Nephron progenitor cell (in vitro differentiated cells): ENCODE measurements at regions not wholly inside any gene's neighbourhood (a gene's known extent, or its start where the extent isn't known, plus 50 kb on each side); places are given as distances from the start of the nearest gene placed in this dataset.

Experiments
- DNase-seq: peaks from one replicate; pipeline ENCODE4 v3.0.0; 2021
- H3K27ac Mint-ChIP-seq: 2 replicates; pipeline ENCODE4 v1.8.0; 2021; ENCODE audit warnings: mild to moderate bottlenecking, moderate library complexity, mixed read lengths
- H3K27me3 Mint-ChIP-seq: 2 replicates; pipeline ENCODE4 v1.8.0; 2021; ENCODE audit warnings: mild to moderate bottlenecking, low read depth, mixed read lengths; ENCODE audit not compliant: poor library complexity
- H3K36me3 Mint-ChIP-seq: 2 replicates; pipeline ENCODE4 v1.8.0; 2021; ENCODE audit warnings: low read depth, mixed read lengths
- H3K4me1 Mint-ChIP-seq: 2 replicates; pipeline ENCODE4 v1.8.0; 2021; ENCODE audit warnings: mixed read lengths
- H3K4me3 Mint-ChIP-seq: 2 replicates; pipeline ENCODE4 v1.8.0; 2021; ENCODE audit warnings: mild to moderate bottlenecking, moderate library complexity, mixed read lengths
- H3K9me3 Mint-ChIP-seq: 2 replicates; pipeline ENCODE4 v1.8.0; 2021; ENCODE audit warnings: mild to moderate bottlenecking, moderate library complexity, mixed read lengths
- CTCF ChIP-seq: fragments of 200-600 bp; sonication (generic); IDR thresholded peaks from 2 replicates; pipeline ENCODE4 v1.5.0; 2021; ENCODE audit warnings: antibody characterized with exemption

GRCh38 chr18:51692612-51693011 lies 495.1 kb upstream of the MEX3C start:
- Mint-ChIP-seq H3K27ac (no peak overlapping the region), H3K4me3 (no peak overlapping the region), H3K36me3 (no peaks in the 10 kb centered on the region), H3K27me3 (peaks cover 9% of the 10 kb centered on the region), H3K9me3 (no peaks in the 10 kb centered on the region), H3K4me1 (peaks cover 14% of the 10 kb centered on the region)
- TF ChIP-seq CTCF: no peak
- no peak for DNase-seq

GRCh38 chr18:51711298-51711889 lies 513.9 kb upstream of the MEX3C start:
- Mint-ChIP-seq H3K36me3 (peaks cover 15% of the 10 kb centered on the region), H3K27me3 (peaks cover 9% of the 10 kb centered on the region), H3K27ac (no peak overlapping the region), H3K4me1 (no peaks in the 10 kb centered on the region), H3K4me3 (no peak overlapping the region), H3K9me3 (peaks cover 53% of the 10 kb centered on the region)
- TF ChIP-seq CTCF: no peak
- no peak for DNase-seq

- no peak for TF ChIP-seq CTCF
- Mint-ChIP-seq H3K4me3 (no peak overlapping the region), H3K27me3 (peaks cover under 1% of the 10 kb centered on the region), H3K27ac (no peak overlapping the region), H3K4me1 (no peaks in the 10 kb centered on the region), H3K36me3 (peaks cover 5% of the 10 kb centered on the region), H3K9me3 (peaks cover 39% of the 10 kb centered on the region)
- DNase-seq: no peak
These were observed 515.3 kb upstream of the MEX3C start for GRCh38 chr18:51712821-51713220.

- peaks cover 5% of the 10 kb centered on the region for H3K4me1 Mint-ChIP-seq
These were observed 518.8 kb upstream of the MEX3C start for GRCh38 chr18:51716277-51716676.

GRCh38 chr18:51721388-51721787 lies 523.9 kb upstream of the MEX3C start:
- Mint-ChIP-seq H3K4me1 (peaks cover 13% of the 10 kb centered on the region), H3K4me3 (no peak overlapping the region), H3K27me3 (no peaks in the 10 kb centered on the region), H3K9me3 (no peaks in the 10 kb centered on the region), H3K27ac (no peak overlapping the region), H3K36me3 (no peaks in the 10 kb centered on the region)
- DNase-seq: no peak
- no peak for TF ChIP-seq CTCF

More at GRCh38 chr18:51716277-51716676, 518.8 kb upstream of the MEX3C start:
- no peak overlapping the region for H3K27ac Mint-ChIP-seq
- H3K4me3 Mint-ChIP-seq: no peak overlapping the region
- no peak for DNase-seq
- no peaks in the 10 kb centered on the region for H3K27me3 Mint-ChIP-seq
- peaks cover 23% of the 10 kb centered on the region for H3K9me3 Mint-ChIP-seq
- no peak for TF ChIP-seq CTCF
- peaks cover 5% of the 10 kb centered on the region for H3K36me3 Mint-ChIP-seq

- H3K36me3 Mint-ChIP-seq: no peaks in the 10 kb centered on the region
These were observed 524.5 kb upstream of the MEX3C start for GRCh38 chr18:51721996-51722395.

More at GRCh38 chr18:51721996-51722395, 524.5 kb upstream of the MEX3C start:
- no peak overlapping the region for H3K27ac Mint-ChIP-seq
- DNase-seq: no peak
- H3K4me1 Mint-ChIP-seq: peaks cover 13% of the 10 kb centered on the region
- TF ChIP-seq CTCF: no peak
- H3K27me3 Mint-ChIP-seq: no peaks in the 10 kb centered on the region
- H3K9me3 Mint-ChIP-seq: no peaks in the 10 kb centered on the region
- no peak overlapping the region for H3K4me3 Mint-ChIP-seq
